ENCODE measurements at regions not wholly inside any gene's neighbourhood (a gene's known extent, or its start where the extent isn't known, plus 50 kb on each side); places are given as distances from the start of the nearest gene placed in this dataset.

DNA sequence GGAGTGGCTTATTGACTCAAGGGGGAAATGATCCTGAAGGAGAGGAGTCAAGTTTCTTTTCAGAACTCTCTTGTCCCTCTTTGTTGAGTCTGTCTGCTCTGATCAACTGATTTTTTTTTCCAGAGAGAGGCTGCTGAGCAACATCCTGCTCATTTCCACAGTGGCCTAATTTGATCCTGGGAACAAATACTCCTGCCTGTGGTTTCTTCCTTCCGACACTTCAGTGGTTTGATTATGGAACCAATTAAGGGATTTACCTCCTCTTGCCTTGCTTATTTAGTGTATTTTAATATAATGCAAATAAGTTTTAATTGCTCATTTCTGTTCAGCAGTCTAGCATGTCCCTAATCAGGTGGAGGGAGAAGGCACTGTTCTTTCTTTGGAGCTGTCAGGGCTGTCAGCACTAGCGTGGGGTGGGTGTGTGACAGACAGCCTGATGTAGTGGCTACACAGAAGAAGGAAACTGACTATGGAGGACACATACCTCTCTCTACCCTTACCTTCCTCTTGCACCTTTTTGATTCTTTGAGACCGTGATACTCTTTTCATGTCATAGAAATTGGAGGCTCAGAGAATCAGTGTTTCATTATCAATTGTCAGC lies 344.9 kb upstream of the STXBP6 start:
- Histone ChIP-seq H2AFZ (ENCODE audit: low read length) (no peak overlapping the region), H3K36me3 (ENCODE audit: low read depth, low read length) (no peaks in the 10 kb centered on the region), H3K9me3 (ENCODE audit: low read length) (no peaks in the 10 kb centered on the region), H3K79me2 (ENCODE audit: low read length) (no peaks in the 10 kb centered on the region), H3F3A (ENCODE audit: low read length, unreplicated experiment) (no peaks in the 10 kb centered on the region), H4K20me1 (ENCODE audit: low read length) (no peaks in the 10 kb centered on the region), H3K9me2 (replicated peaks; ENCODE audit: low read length) (no peaks in the 10 kb centered on the region), H3K27me3 (ENCODE audit: low read length) (no peaks in the 10 kb centered on the region), H3K4me1 (ENCODE audit: insufficient read depth, low read length) (no peaks in the 10 kb centered on the region), H3K9ac (ENCODE audit: low read length) (no peak overlapping the region), H3K27ac (ENCODE audit: low read length) (no peak overlapping the region), H3K4me3 (ENCODE audit: low read length) (no peak overlapping the region), H3K4me2 (ENCODE audit: low read length) (no peak overlapping the region)
- ChIA-PET CTCF (no interaction called here), POLR2A (ENCODE audit: unreplicated experiment) (no interaction called here)
- TF ChIP-seq, protein P1, sequence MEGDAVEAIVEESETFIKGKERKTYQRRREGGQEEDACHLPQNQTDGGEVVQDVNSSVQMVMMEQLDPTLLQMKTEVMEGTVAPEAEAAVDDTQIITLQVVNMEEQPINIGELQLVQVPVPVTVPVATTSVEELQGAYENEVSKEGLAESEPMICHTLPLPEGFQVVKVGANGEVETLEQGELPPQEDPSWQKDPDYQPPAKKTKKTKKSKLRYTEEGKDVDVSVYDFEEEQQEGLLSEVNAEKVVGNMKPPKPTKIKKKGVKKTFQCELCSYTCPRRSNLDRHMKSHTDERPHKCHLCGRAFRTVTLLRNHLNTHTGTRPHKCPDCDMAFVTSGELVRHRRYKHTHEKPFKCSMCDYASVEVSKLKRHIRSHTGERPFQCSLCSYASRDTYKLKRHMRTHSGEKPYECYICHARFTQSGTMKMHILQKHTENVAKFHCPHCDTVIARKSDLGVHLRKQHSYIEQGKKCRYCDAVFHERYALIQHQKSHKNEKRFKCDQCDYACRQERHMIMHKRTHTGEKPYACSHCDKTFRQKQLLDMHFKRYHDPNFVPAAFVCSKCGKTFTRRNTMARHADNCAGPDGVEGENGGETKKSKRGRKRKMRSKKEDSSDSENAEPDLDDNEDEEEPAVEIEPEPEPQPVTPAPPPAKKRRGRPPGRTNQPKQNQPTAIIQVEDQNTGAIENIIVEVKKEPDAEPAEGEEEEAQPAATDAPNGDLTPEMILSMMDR (conservative IDR thresholded peaks at IDR 0.05; ENCODE audit: low read depth, low read length), result no peak
- no peak for TF ChIP-seq EZH2phosphoT487 (IDR thresholded peaks at IDR 0.05; ENCODE audit: borderline replicate concordance, low read length)
- TF ChIP-seq EZH2 (IDR thresholded peaks at IDR 0.05; ENCODE audit: low read length, unreplicated experiment), result no peak
- no TSS peak for BruUV-seq (replicated peaks)
- no peak for ATAC-seq
- intact Hi-C loops (cut with micrococcal nuclease), result no loop called here
- no peak for DNase-seq

GRCh38 chr14:25394356-25394755 lies 344.4 kb upstream of the STXBP6 start:
- no peak for ATAC-seq
- TF ChIP-seq EZH2phosphoT487 (IDR thresholded peaks at IDR 0.05; ENCODE audit: borderline replicate concordance, low read length), result no peak
- TF ChIP-seq, protein P1 (conservative IDR thresholded peaks at IDR 0.05; ENCODE audit: low read depth, low read length), result no peak

DNA sequence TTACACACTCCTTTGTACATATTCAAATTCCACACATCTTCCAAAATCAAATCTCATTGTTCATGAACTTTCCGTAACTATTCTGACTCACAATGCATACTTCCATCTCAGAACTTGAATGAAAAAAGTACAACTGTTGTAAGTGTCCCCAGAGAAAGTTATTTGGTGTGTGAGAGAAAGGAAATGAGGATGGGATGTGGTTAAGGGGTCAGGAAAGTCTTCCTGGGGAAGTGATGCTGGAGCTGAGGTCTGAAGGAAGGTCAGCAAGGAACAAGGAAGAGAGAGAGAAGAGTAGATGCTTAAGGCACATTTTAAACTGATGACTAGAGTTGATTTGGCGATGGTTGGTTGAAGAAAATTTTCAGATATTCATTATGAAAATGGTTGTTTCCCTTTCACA lies 340.0 kb upstream of the STXBP6 start:
- Histone ChIP-seq H3K79me2 (ENCODE audit: low read length) (no peaks in the 10 kb centered on the region), H3K36me3 (ENCODE audit: low read depth, low read length) (no peaks in the 10 kb centered on the region), H3F3A (ENCODE audit: low read length, unreplicated experiment) (no peaks in the 10 kb centered on the region), H4K20me1 (ENCODE audit: low read length) (no peaks in the 10 kb centered on the region), H3K9me2 (replicated peaks; ENCODE audit: low read length) (no peaks in the 10 kb centered on the region), H3K4me1 (ENCODE audit: insufficient read depth, low read length) (no peaks in the 10 kb centered on the region), H3K4me2 (ENCODE audit: low read length) (no peak overlapping the region), H3K4me3 (ENCODE audit: low read length) (no peak overlapping the region), H2AFZ (ENCODE audit: low read length) (no peak overlapping the region), H3K27me3 (ENCODE audit: low read length) (no peaks in the 10 kb centered on the region), H3K27ac (ENCODE audit: low read length) (no peak overlapping the region), H3K9ac (ENCODE audit: low read length) (no peak overlapping the region), H3K9me3 (ENCODE audit: low read length) (no peaks in the 10 kb centered on the region)
- ATAC-seq (no peak), DNase-seq (no peak)
- no TSS peak for BruUV-seq (replicated peaks)
- intact Hi-C loops (cut with micrococcal nuclease), result no loop called here
- CTCF ChIA-PET, result no interaction called here
- POLR2A ChIA-PET (ENCODE audit: unreplicated experiment), result no interaction called here
- TF ChIP-seq EZH2 (IDR thresholded peaks at IDR 0.05; ENCODE audit: low read length, unreplicated experiment) (no peak), EZH2phosphoT487 (IDR thresholded peaks at IDR 0.05; ENCODE audit: borderline replicate concordance, low read length) (no peak)
- TF ChIP-seq, protein P1 (conservative IDR thresholded peaks at IDR 0.05; ENCODE audit: low read depth, low read length), result no peak

More at GRCh38 chr14:25394356-25394755, 344.4 kb upstream of the STXBP6 start:
- Histone ChIP-seq H3K4me1 (ENCODE audit: insufficient read depth, low read length) (no peaks in the 10 kb centered on the region), H3K4me2 (ENCODE audit: low read length) (no peak overlapping the region), H2AFZ (ENCODE audit: low read length) (no peak overlapping the region), H3K9me2 (replicated peaks; ENCODE audit: low read length) (no peaks in the 10 kb centered on the region), H3K9ac (ENCODE audit: low read length) (no peak overlapping the region), H3K27ac (ENCODE audit: low read length) (no peak overlapping the region), H3K36me3 (ENCODE audit: low read depth, low read length) (no peaks in the 10 kb centered on the region), H3F3A (ENCODE audit: low read length, unreplicated experiment) (no peaks in the 10 kb centered on the region), H3K9me3 (ENCODE audit: low read length) (no peaks in the 10 kb centered on the region), H3K79me2 (ENCODE audit: low read length) (no peaks in the 10 kb centered on the region), H4K20me1 (ENCODE audit: low read length) (no peaks in the 10 kb centered on the region), H3K4me3 (ENCODE audit: low read length) (no peak overlapping the region), H3K27me3 (ENCODE audit: low read length) (no peaks in the 10 kb centered on the region)
- intact Hi-C loops (cut with micrococcal nuclease), result no loop called here
- BruUV-seq (replicated peaks), result no TSS peak
- ChIA-PET POLR2A (ENCODE audit: unreplicated experiment) (no interaction called here), CTCF (no interaction called here)
- DNase-seq, result no peak

Measured in PC-3 (cell line).